ENCODE measurements at regions not wholly inside any gene's neighbourhood (a gene's known extent, or its start where the extent isn't known, plus 50 kb on each side); places are given as distances from the start of the nearest gene placed in this dataset.

- H3K27ac ChIP-seq (ENCODE audit: extremely low read depth, low read depth, low read length) = no peak overlapping the region
- DNase-seq (ENCODE audit: extremely low read depth in 1 of 4, low spot score in 3 of 4) (no peak), ATAC-seq (no peak), FAIRE-seq (no peak)
- H4K20me1 ChIP-seq (replicated peaks; ENCODE audit: control insufficient read depth, insufficient read depth, low read length) = no peaks in the 10 kb centered on the region
- H3K27me3 ChIP-seq (ENCODE audit: control insufficient read depth in 2 of 2, insufficient read depth in 2 of 2, low read length in 2 of 2) = no peaks in the 10 kb centered on the region
- POLR2A ChIA-PET = no interaction called here
- TF ChIP-seq ZNF165 (CRISPR knock-in tag; IDR thresholded peaks at IDR 0.05; ENCODE audit: borderline replicate concordance) = no peak
- no peak for TF ChIP-seq NRF1 (conservative IDR thresholded peaks at IDR 0.05 in 1 of 2, IDR thresholded peaks at IDR 0.05 in 1 of 2)
- TF ChIP-seq USF2 (CRISPR knock-in tag; IDR thresholded peaks at IDR 0.05) = no peak
- no peak for TF ChIP-seq ZNF668 (CRISPR knock-in tag; IDR thresholded peaks at IDR 0.05)
- TF ChIP-seq FUS (optimal IDR thresholded peaks at IDR 0.05; ENCODE audit: low read depth, low read length) = no peak
- no peak for TF ChIP-seq ETS2 (tag; IDR thresholded peaks at IDR 0.05; ENCODE audit: borderline replicate concordance, poor library complexity, severe bottlenecking)
- no peak for TF ChIP-seq DACH1 (IDR thresholded peaks at IDR 0.05; ENCODE audit: partially characterized antibody)
- TF ChIP-seq SAP30 (IDR thresholded peaks at IDR 0.05; ENCODE audit: borderline replicate concordance, insufficient read depth, low read depth, low read length, poor library complexity, severe bottlenecking) = no peak
- TF ChIP-seq ZNF561 (CRISPR knock-in tag; conservative IDR thresholded peaks at IDR 0.05) = no peak
- TF ChIP-seq RBM39 (optimal IDR thresholded peaks at IDR 0.05; ENCODE audit: low read depth, low read length) = no peak
- CTCF ChIA-PET (ENCODE audit: low intra/inter-chr PET ratio) = no interaction called here
- no peaks in the 10 kb centered on the region for H3K36me3 ChIP-seq (ENCODE audit: control insufficient read depth, insufficient read depth, low read length)
- BruUV-seq (replicated peaks) = no TSS peak
- intact Hi-C loops (cut with micrococcal nuclease) (no loop called here), in situ Hi-C loops (cut with MboI) (no loop called here)
- H3K4me3 ChIP-seq = no peak overlapping the region
- no peaks in the 10 kb centered on the region for H3K9me1 ChIP-seq (ENCODE audit: control insufficient read depth, insufficient read depth, low read length)
- H3K4me2 ChIP-seq (ENCODE audit: insufficient read depth, low read length) = no peak overlapping the region
- no peaks in the 10 kb centered on the region for H3K9me3 ChIP-seq (replicated peaks; ENCODE audit: control insufficient read depth, insufficient read depth, low read depth, low read length)
- no peaks in the 10 kb centered on the region for H3K79me2 ChIP-seq (ENCODE audit: control insufficient read depth, insufficient read depth, low read length)
- H3K4me1 ChIP-seq (replicated peaks in 1 of 2; ENCODE audit: control insufficient read depth in 2 of 2, insufficient read depth in 2 of 2, low read length in 2 of 2) = no peaks in the 10 kb centered on the region
- no peak overlapping the region for H3K9ac ChIP-seq (ENCODE audit: insufficient read depth in 1 of 2, low read depth in 2 of 2, low read length in 2 of 2)
- H2AFZ ChIP-seq (ENCODE audit: low read depth, low read length) = no peak overlapping the region
These were observed 729.7 kb upstream of the GOT2 start for GRCh38 chr16:59463776-59464175.
